ENCODE measurements at regions not wholly inside any gene's neighbourhood (a gene's known extent, or its start where the extent isn't known, plus 50 kb on each side); places are given as distances from the start of the nearest gene placed in this dataset.

- H3K4ac ChIP-seq (ENCODE audit: low read length), result no peak overlapping the region
- H3K27me3 ChIP-seq (ENCODE audit: control insufficient read depth in 3 of 3, insufficient read depth in 3 of 3, low read depth in 1 of 3, low read length in 3 of 3), result no peaks in the 10 kb centered on the region
- no peak overlapping the region for H2BK15ac ChIP-seq (ENCODE audit: low read length)
- no peak overlapping the region for H3K14ac ChIP-seq (ENCODE audit: low read length)
- no peak overlapping the region for H3K9ac ChIP-seq (ENCODE audit: low read depth, low read length, poor library complexity)
- H3K9me3 ChIP-seq (replicated peaks in 1 of 2; ENCODE audit: control insufficient read depth in 2 of 2, insufficient read depth in 1 of 2, low read depth in 1 of 2, low read length in 2 of 2), result no peaks in the 10 kb centered on the region
- no peak for DNase-seq (ENCODE audit: low spot score)
- no peak overlapping the region for H3K23ac ChIP-seq (ENCODE audit: low read depth, low read length, poor library complexity)
- WGBS, 2 donors (ENCODE audit: extremely low coverage in 2 of 2, insufficient read length in 2 of 2, insufficient replicate concordance in 1 of 2), result no CpG with 5 or more reads among the region's 2 CpGs
- no peak overlapping the region for H4K91ac ChIP-seq (ENCODE audit: low read depth, low read length, poor library complexity)
- no peak overlapping the region for H2BK120ac ChIP-seq (ENCODE audit: low read depth, low read length)
- H2AFZ ChIP-seq (ENCODE audit: low read length), result no peak overlapping the region
- no peak overlapping the region for H4K8ac ChIP-seq (ENCODE audit: low read depth, low read length)
- no peak overlapping the region for H3K27ac ChIP-seq (replicated peaks; ENCODE audit: low read length)
- no peak overlapping the region for H2BK12ac ChIP-seq (ENCODE audit: low read length)
- no peaks in the 10 kb centered on the region for H3K36me3 ChIP-seq (replicated peaks in 1 of 2; ENCODE audit: control insufficient read depth in 2 of 2, insufficient read depth in 2 of 2, low read length in 2 of 2)
- no peak overlapping the region for H3K4me3 ChIP-seq (ENCODE audit: low read length in 2 of 2)
- no peak overlapping the region for H3K4me2 ChIP-seq (ENCODE audit: insufficient read depth, low read length, poor library complexity, severe bottlenecking)
- no peak overlapping the region for H2BK5ac ChIP-seq (ENCODE audit: low read length)
- H3K18ac ChIP-seq (ENCODE audit: low read length), result no peak overlapping the region
- H3K79me1 ChIP-seq (ENCODE audit: low read depth, low read length), result no peaks in the 10 kb centered on the region
- H2AK5ac ChIP-seq (ENCODE audit: low read depth, low read length), result no peak overlapping the region
- H3K4me1 ChIP-seq (ENCODE audit: control insufficient read depth in 2 of 2, insufficient read depth in 1 of 2, low read depth in 1 of 2, low read length in 2 of 2), result peaks cover 5 to 21% of the 10 kb centered on the region in 2 donors
Observed at GRCh38 chr3:156763386-156763785, 62.8 kb upstream of the LEKR1 start.

- H2BK12ac ChIP-seq (ENCODE audit: low read length), result no peak overlapping the region
- no peak overlapping the region for H3K4me3 ChIP-seq (ENCODE audit: low read length in 2 of 2)
- no peak overlapping the region for H2AFZ ChIP-seq (ENCODE audit: low read length)
- no peak overlapping the region for H2BK15ac ChIP-seq (ENCODE audit: low read length)
- no peak overlapping the region for H2BK120ac ChIP-seq (ENCODE audit: low read depth, low read length)
- DNase-seq (ENCODE audit: low spot score), result no peak
- H3K4me1 ChIP-seq (ENCODE audit: control insufficient read depth in 2 of 2, insufficient read depth in 1 of 2, low read depth in 1 of 2, low read length in 2 of 2), result peaks cover 5 to 21% of the 10 kb centered on the region in 2 donors
- no peak overlapping the region for H3K18ac ChIP-seq (ENCODE audit: low read length)
- H3K36me3 ChIP-seq (replicated peaks in 1 of 2; ENCODE audit: control insufficient read depth in 2 of 2, insufficient read depth in 2 of 2, low read length in 2 of 2), result no peaks in the 10 kb centered on the region
- H3K4me2 ChIP-seq (ENCODE audit: insufficient read depth, low read length, poor library complexity, severe bottlenecking), result no peak overlapping the region
- no peak overlapping the region for H4K91ac ChIP-seq (ENCODE audit: low read depth, low read length, poor library complexity)
- no CpG with 5 or more reads among the region's 12 CpGs for WGBS, 2 donors (ENCODE audit: extremely low coverage in 2 of 2, insufficient read length in 2 of 2, insufficient replicate concordance in 1 of 2)
- no peaks in the 10 kb centered on the region for H3K9me3 ChIP-seq (replicated peaks in 1 of 2; ENCODE audit: control insufficient read depth in 2 of 2, insufficient read depth in 1 of 2, low read depth in 1 of 2, low read length in 2 of 2)
- no peak overlapping the region for H3K14ac ChIP-seq (ENCODE audit: low read length)
- no peak overlapping the region for H3K9ac ChIP-seq (ENCODE audit: low read depth, low read length, poor library complexity)
- no peak overlapping the region for H4K8ac ChIP-seq (ENCODE audit: low read depth, low read length)
- no peaks in the 10 kb centered on the region for H3K27me3 ChIP-seq (ENCODE audit: control insufficient read depth in 3 of 3, insufficient read depth in 3 of 3, low read depth in 1 of 3, low read length in 3 of 3)
- no peak overlapping the region for H3K4ac ChIP-seq (ENCODE audit: low read length)
- no peak overlapping the region for H2AK5ac ChIP-seq (ENCODE audit: low read depth, low read length)
- no peak overlapping the region for H2BK5ac ChIP-seq (ENCODE audit: low read length)
- H3K27ac ChIP-seq (replicated peaks; ENCODE audit: low read length), result no peak overlapping the region
- H3K23ac ChIP-seq (ENCODE audit: low read depth, low read length, poor library complexity), result no peak overlapping the region
- no peaks in the 10 kb centered on the region for H3K79me1 ChIP-seq (ENCODE audit: low read depth, low read length)
Observed at GRCh38 chr3:156763931-156764720, 62.0 kb upstream of the LEKR1 start.

GRCh38 chr3:156764751-156765150 is 61.4 kb upstream of the LEKR1 start:
- Histone ChIP-seq H3K79me1 (ENCODE audit: low read depth, low read length) (no peaks in the 10 kb centered on the region), H4K8ac (ENCODE audit: low read depth, low read length) (no peak overlapping the region), H2BK120ac (ENCODE audit: low read depth, low read length) (no peak overlapping the region), H2AFZ (ENCODE audit: low read length) (no peak overlapping the region), H2AK5ac (ENCODE audit: low read depth, low read length) (no peak overlapping the region), H3K36me3 (replicated peaks in 1 of 2; ENCODE audit: control insufficient read depth in 2 of 2, insufficient read depth in 2 of 2, low read length in 2 of 2) (no peaks in the 10 kb centered on the region), H3K9ac (ENCODE audit: low read depth, low read length, poor library complexity) (no peak overlapping the region), H3K4me3 (ENCODE audit: low read length in 2 of 2) (no peak overlapping the region), H2BK5ac (ENCODE audit: low read length) (no peak overlapping the region), H3K23ac (ENCODE audit: low read depth, low read length, poor library complexity) (no peak overlapping the region), H3K4ac (ENCODE audit: low read length) (no peak overlapping the region), H3K4me2 (ENCODE audit: insufficient read depth, low read length, poor library complexity, severe bottlenecking) (no peak overlapping the region), H3K27me3 (ENCODE audit: control insufficient read depth in 3 of 3, insufficient read depth in 3 of 3, low read depth in 1 of 3, low read length in 3 of 3) (no peaks in the 10 kb centered on the region), H3K9me3 (replicated peaks in 1 of 2; ENCODE audit: control insufficient read depth in 2 of 2, insufficient read depth in 1 of 2, low read depth in 1 of 2, low read length in 2 of 2) (no peaks in the 10 kb centered on the region), H2BK12ac (ENCODE audit: low read length) (no peak overlapping the region), H3K4me1 (ENCODE audit: control insufficient read depth in 2 of 2, insufficient read depth in 1 of 2, low read depth in 1 of 2, low read length in 2 of 2) (peaks cover 5 to 21% of the 10 kb centered on the region in 2 donors), H2BK15ac (ENCODE audit: low read length) (no peak overlapping the region), H3K18ac (ENCODE audit: low read length) (no peak overlapping the region), H4K91ac (ENCODE audit: low read depth, low read length, poor library complexity) (no peak overlapping the region), H3K27ac (replicated peaks; ENCODE audit: low read length) (no peak overlapping the region), H3K14ac (ENCODE audit: low read length) (no peak overlapping the region)
- no peak for DNase-seq (ENCODE audit: low spot score)
- WGBS, 2 donors (ENCODE audit: extremely low coverage in 2 of 2, insufficient read length in 2 of 2, insufficient replicate concordance in 1 of 2), result no CpG with 5 or more reads among the region's 1 CpG

DNA sequence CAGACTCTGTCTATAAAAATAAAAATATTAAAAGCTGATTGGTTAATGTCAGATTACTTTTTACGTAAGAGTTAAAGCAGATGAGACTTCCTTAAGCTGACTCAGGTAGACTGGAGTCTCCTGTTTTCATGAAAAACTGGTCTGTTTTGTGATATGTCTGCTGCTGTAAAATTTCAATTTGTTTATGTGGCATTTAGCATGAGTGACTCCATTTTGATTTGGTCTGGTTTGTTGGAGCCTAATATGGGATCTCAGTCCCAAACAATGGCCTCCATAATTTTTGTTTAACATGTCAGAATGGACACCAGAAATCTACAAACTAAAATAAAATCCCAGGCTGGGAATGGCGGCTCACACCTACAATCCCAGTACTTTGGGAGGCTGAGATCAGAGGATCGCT is 57.8 kb upstream of the LEKR1 start:
- H3K4ac ChIP-seq (ENCODE audit: low read length), result no peak overlapping the region
- no peak overlapping the region for H3K14ac ChIP-seq (ENCODE audit: low read length)
- no peaks in the 10 kb centered on the region for H3K36me3 ChIP-seq (replicated peaks in 1 of 2; ENCODE audit: control insufficient read depth in 2 of 2, insufficient read depth in 2 of 2, low read length in 2 of 2)
- no peaks in the 10 kb centered on the region for H3K27me3 ChIP-seq (ENCODE audit: control insufficient read depth in 3 of 3, insufficient read depth in 3 of 3, low read depth in 1 of 3, low read length in 3 of 3)
- H3K27ac ChIP-seq (replicated peaks; ENCODE audit: low read length), result no peak overlapping the region
- H3K9me3 ChIP-seq (replicated peaks in 1 of 2; ENCODE audit: control insufficient read depth in 2 of 2, insufficient read depth in 1 of 2, low read depth in 1 of 2, low read length in 2 of 2), result no peaks in the 10 kb centered on the region
- WGBS, 2 donors (ENCODE audit: extremely low coverage in 2 of 2, insufficient read length in 2 of 2, insufficient replicate concordance in 1 of 2), result no CpG with 5 or more reads among the region's 3 CpGs
- H3K79me1 ChIP-seq (ENCODE audit: low read depth, low read length), result no peaks in the 10 kb centered on the region
- H3K4me3 ChIP-seq (ENCODE audit: low read length in 2 of 2), result no peak overlapping the region
- H3K4me1 ChIP-seq (ENCODE audit: control insufficient read depth in 2 of 2, insufficient read depth in 1 of 2, low read depth in 1 of 2, low read length in 2 of 2), result peaks cover 0 to 4% of the 10 kb centered on the region in 2 donors
- DNase-seq (ENCODE audit: low spot score), result no peak
- no peak overlapping the region for H2BK15ac ChIP-seq (ENCODE audit: low read length)
- no peak overlapping the region for H4K91ac ChIP-seq (ENCODE audit: low read depth, low read length, poor library complexity)
- H2AFZ ChIP-seq (ENCODE audit: low read length), result no peak overlapping the region
- H2BK5ac ChIP-seq (ENCODE audit: low read length), result no peak overlapping the region
- H2AK5ac ChIP-seq (ENCODE audit: low read depth, low read length), result no peak overlapping the region
- no peak overlapping the region for H3K23ac ChIP-seq (ENCODE audit: low read depth, low read length, poor library complexity)
- no peak overlapping the region for H2BK120ac ChIP-seq (ENCODE audit: low read depth, low read length)
- no peak overlapping the region for H4K8ac ChIP-seq (ENCODE audit: low read depth, low read length)
- H3K18ac ChIP-seq (ENCODE audit: low read length), result no peak overlapping the region
- H3K9ac ChIP-seq (ENCODE audit: low read depth, low read length, poor library complexity), result no peak overlapping the region
- no peak overlapping the region for H3K4me2 ChIP-seq (ENCODE audit: insufficient read depth, low read length, poor library complexity, severe bottlenecking)
- no peak overlapping the region for H2BK12ac ChIP-seq (ENCODE audit: low read length)

All from neuronal stem cell (in vitro differentiated cells).